ENCODE measurements at regions not wholly inside any gene's neighbourhood (a gene's known extent, or its start where the extent isn't known, plus 50 kb on each side); places are given as distances from the start of the nearest gene placed in this dataset.

GRCh38 chr21:45350206-45350854 lies 54.6 kb upstream of the COL18A1 start:
- in situ Hi-C loops (cut with HindIII; ENCODE audit: low pct_ligation_motif_present, low sequenced_read_pairs): no loop called here

DNA sequence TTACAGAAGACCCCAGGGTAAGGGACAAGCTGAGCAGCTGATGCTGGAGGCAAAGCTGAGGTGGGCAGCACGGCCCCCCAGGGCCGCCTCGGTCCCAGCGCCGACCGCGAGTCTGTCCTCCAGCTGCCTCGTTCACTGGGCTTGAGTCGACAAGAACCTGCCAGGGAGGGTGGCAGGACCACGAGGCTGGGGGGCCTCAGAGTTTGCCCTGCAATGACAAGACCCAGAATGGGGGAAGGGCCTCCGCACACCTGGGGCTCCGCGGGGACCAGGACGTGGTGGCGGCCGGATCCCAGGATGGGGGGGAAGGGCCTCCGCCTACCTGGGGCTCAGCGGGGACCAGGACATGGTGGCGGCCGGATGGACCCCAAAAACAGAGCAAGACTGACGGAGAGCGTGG lies 53.9 kb upstream of the COL18A1 start:
- Histone ChIP-seq H3K27me3 (replicated peaks) (no peaks in the 10 kb centered on the region), H3K27ac (no peak overlapping the region), H3K36me3 (replicated peaks) (no peaks in the 10 kb centered on the region), H3K4me3 (ENCODE audit: low read depth, low read length) (no peak overlapping the region)
- TF ChIP-seq, protein P1, sequence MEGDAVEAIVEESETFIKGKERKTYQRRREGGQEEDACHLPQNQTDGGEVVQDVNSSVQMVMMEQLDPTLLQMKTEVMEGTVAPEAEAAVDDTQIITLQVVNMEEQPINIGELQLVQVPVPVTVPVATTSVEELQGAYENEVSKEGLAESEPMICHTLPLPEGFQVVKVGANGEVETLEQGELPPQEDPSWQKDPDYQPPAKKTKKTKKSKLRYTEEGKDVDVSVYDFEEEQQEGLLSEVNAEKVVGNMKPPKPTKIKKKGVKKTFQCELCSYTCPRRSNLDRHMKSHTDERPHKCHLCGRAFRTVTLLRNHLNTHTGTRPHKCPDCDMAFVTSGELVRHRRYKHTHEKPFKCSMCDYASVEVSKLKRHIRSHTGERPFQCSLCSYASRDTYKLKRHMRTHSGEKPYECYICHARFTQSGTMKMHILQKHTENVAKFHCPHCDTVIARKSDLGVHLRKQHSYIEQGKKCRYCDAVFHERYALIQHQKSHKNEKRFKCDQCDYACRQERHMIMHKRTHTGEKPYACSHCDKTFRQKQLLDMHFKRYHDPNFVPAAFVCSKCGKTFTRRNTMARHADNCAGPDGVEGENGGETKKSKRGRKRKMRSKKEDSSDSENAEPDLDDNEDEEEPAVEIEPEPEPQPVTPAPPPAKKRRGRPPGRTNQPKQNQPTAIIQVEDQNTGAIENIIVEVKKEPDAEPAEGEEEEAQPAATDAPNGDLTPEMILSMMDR (IDR thresholded peaks at IDR 0.05; ENCODE audit: low read depth, low read length, missing control alignments): no peak
- in situ Hi-C loops (cut with HindIII; ENCODE audit: low pct_ligation_motif_present, low sequenced_read_pairs): no loop called here
- DNase-seq: no peak

More at GRCh38 chr21:45350206-45350854, 54.6 kb upstream of the COL18A1 start:
- Histone ChIP-seq H3K27me3 (replicated peaks) (no peaks in the 10 kb centered on the region), H3K4me3 (ENCODE audit: low read depth, low read length) (no peak overlapping the region), H3K36me3 (replicated peaks) (no peaks in the 10 kb centered on the region), H3K27ac (no peak overlapping the region)
- DNase-seq: no peak
- TF ChIP-seq, protein P1 (IDR thresholded peaks at IDR 0.05; ENCODE audit: low read depth, low read length, missing control alignments): no peak

DNA sequence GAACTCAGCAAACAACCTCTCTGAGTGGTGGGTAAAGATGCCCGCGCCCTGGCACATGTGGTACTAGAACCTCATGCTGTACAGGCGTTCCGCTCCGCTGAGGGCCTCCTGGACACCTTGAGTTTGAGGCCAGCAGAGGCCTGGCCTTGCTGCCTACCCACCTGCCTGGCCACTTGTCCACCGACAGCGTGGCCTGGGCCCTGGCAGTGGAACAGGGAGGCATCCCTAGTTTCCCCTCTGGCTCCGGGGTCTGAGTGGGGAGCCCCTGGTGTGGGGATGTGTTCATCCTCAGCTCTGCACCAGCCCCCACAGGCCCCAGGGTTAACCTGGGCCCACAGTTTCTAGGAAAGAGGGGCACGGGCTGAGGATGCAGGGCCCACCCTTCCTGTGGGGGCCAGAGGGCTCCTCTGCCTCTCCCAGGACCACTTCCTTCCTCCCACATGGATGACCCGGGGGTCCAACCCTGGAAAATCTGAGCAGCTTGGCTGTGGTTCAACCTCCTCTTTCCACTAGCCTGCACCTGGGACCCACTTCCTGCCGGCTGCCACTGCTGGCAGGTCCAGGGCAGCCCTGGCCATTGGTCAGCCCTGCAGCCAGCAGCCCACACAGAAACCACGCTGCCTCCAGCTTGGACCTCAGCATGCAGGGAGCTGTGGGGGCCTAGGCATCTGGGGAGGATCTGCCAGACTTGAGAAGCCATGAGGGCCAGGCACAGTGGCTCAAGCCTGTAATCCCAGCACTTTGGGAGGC lies 53.3 kb upstream of the COL18A1 start:
- no peaks in the 10 kb centered on the region for H3K36me3 ChIP-seq (replicated peaks)
- H3K4me3 ChIP-seq (ENCODE audit: low read depth, low read length): no peak overlapping the region
- TF ChIP-seq, protein P1 (IDR thresholded peaks at IDR 0.05; ENCODE audit: low read depth, low read length, missing control alignments): no peak
- H3K27me3 ChIP-seq (replicated peaks): no peaks in the 10 kb centered on the region
- no peak for DNase-seq
- no peak overlapping the region for H3K27ac ChIP-seq
- in situ Hi-C loops (cut with HindIII; ENCODE audit: low pct_ligation_motif_present, low sequenced_read_pairs): no loop called here

- no peaks in the 10 kb centered on the region for H3K36me3 ChIP-seq (replicated peaks)
- DNase-seq: no peak
- H3K27ac ChIP-seq: no peak overlapping the region
- H3K27me3 ChIP-seq (replicated peaks): no peaks in the 10 kb centered on the region
- H3K4me3 ChIP-seq (ENCODE audit: low read depth, low read length): no peak overlapping the region
- TF ChIP-seq, protein P1 (IDR thresholded peaks at IDR 0.05; ENCODE audit: low read depth, low read length, missing control alignments): no peak
- in situ Hi-C loops (cut with HindIII; ENCODE audit: low pct_ligation_motif_present, low sequenced_read_pairs): no loop called here
These were observed 52.3 kb upstream of the COL18A1 start for GRCh38 chr21:45352621-45353139.

GRCh38 chr21:45353200-45353599 lies 51.8 kb upstream of the COL18A1 start:
- DNase-seq: no peak
- no peak overlapping the region for H3K27ac ChIP-seq
- no peak overlapping the region for H3K4me3 ChIP-seq (ENCODE audit: low read depth, low read length)
- H3K27me3 ChIP-seq (replicated peaks): no peaks in the 10 kb centered on the region
- TF ChIP-seq, protein P1 (IDR thresholded peaks at IDR 0.05; ENCODE audit: low read depth, low read length, missing control alignments): no peak
- no peaks in the 10 kb centered on the region for H3K36me3 ChIP-seq (replicated peaks)
- in situ Hi-C loops (cut with HindIII; ENCODE audit: low pct_ligation_motif_present, low sequenced_read_pairs): no loop called here

Data from brain microvascular endothelial cell (primary cell).